Astrocyte of the spinal cord (primary cell): ENCODE measurements at regions not wholly inside any gene's neighbourhood (a gene's known extent, or its start where the extent isn't known, plus 50 kb on each side); places are given as distances from the start of the nearest gene placed in this dataset.

ENCODE experiments used
- DNase-seq: peaks from one replicate; pipeline ENCODE4 v3.0.0; 2011; ENCODE audit warnings: low read depth, low spot score
- H3K4me3 ChIP-seq: 2 replicates; pipeline ENCODE4 v1.5.1; 2011; ENCODE audit warnings: low read depth, mild to moderate bottlenecking, low read length, moderate library complexity
- CTCF ChIP-seq: IDR thresholded peaks from 2 replicates; pipeline ENCODE4 v1.5.1; 2012; ENCODE audit warnings: low read depth, mild to moderate bottlenecking, low read length, inconsistent platforms
- in situ Hi-C: cut with HindIII; loops from 2 replicates; pipeline ENCODE4 v1.10.0; 2017; ENCODE audit warnings: low sequenced_read_pairs

- no peak for TF ChIP-seq CTCF
- no peak overlapping the region for H3K4me3 ChIP-seq
- DNase-seq = no peak
- in situ Hi-C loops = no loop called here
Observed at GRCh38 chr3:139794469-139795265, 116.9 kb upstream of the NMNAT3 start.

GRCh38 chr3:139793408-139793807 lies 115.6 kb upstream of the NMNAT3 start:
- in situ Hi-C loops = no loop called here
- H3K4me3 ChIP-seq = no peak overlapping the region
- no peak for TF ChIP-seq CTCF
- no peak for DNase-seq

- in situ Hi-C loops = no loop called here
- TF ChIP-seq CTCF = no peak
- H3K4me3 ChIP-seq = no peak overlapping the region
- DNase-seq = no peak
Observed at GRCh38 chr3:139780593-139780992, 102.8 kb upstream of the NMNAT3 start.

- TF ChIP-seq CTCF = no peak
- DNase-seq = no peak
- no peak overlapping the region for H3K4me3 ChIP-seq
- in situ Hi-C loops = no loop called here
Observed at GRCh38 chr3:139778682-139779233, 101.0 kb upstream of the NMNAT3 start.

GRCh38 chr3:139774560-139775302 lies 97.0 kb upstream of the NMNAT3 start:
- in situ Hi-C loops = no loop called here
- H3K4me3 ChIP-seq = no peak overlapping the region
- TF ChIP-seq CTCF = no peak
- peak; percentile 65 for DNase-seq

- in situ Hi-C loops = no loop called here
- peak; percentile 93 for DNase-seq
- no peak overlapping the region for H3K4me3 ChIP-seq
- TF ChIP-seq CTCF = peak; percentile 28
Observed at GRCh38 chr3:139772539-139773500, 95.0 kb upstream of the NMNAT3 start.
